GM23338 (cell line): ENCODE measurements at regions not wholly inside any gene's neighbourhood (a gene's known extent, or its start where the extent isn't known, plus 50 kb on each side); places are given as distances from the start of the nearest gene placed in this dataset.

Source experiments
- ATAC-seq: fragments of 200-7000 bp; cut with Tn5 transposase; 3 replicates; pipeline ENCODE4 v1.9.1; 2020
- DNase-seq: peaks from one replicate; pipeline ENCODE4 v3.0.0-alpha.2; 2015; ENCODE audit warnings: low spot score
- H2AFZ ChIP-seq: fragments of 200-600 bp; sonication (generic); 2 replicates; pipeline ENCODE4 v1.8.0; 2016; ENCODE audit warnings: antibody characterized with exemption, mild to moderate bottlenecking, moderate library complexity
- H3F3A ChIP-seq: fragments of 200-600 bp; sonication (generic); replicated peaks from 2 replicates; pipeline ENCODE4 v1.8.0; 2017; ENCODE audit warnings: antibody characterized with exemption, mixed run types, low read depth
- H3K27ac ChIP-seq: fragments of 200-600 bp; sonication (generic); 2 replicates; pipeline ENCODE4 v1.6.1; 2016; ENCODE audit warnings: low read depth
- H3K27me3 ChIP-seq: fragments of 200-600 bp; sonication (generic); 2 replicates; pipeline ENCODE4 v1.8.0; 2016; ENCODE audit warnings: mild to moderate bottlenecking, mixed run types, moderate library complexity; ENCODE audit not compliant: insufficient read depth
- H3K36me3 ChIP-seq: fragments of 200-600 bp; sonication (generic); 2 replicates; pipeline ENCODE4 v1.8.0; 2016; ENCODE audit warnings: mild to moderate bottlenecking; ENCODE audit not compliant: insufficient read depth
- H3K4me1 ChIP-seq: fragments of 200-600 bp; sonication (generic); 2 replicates; pipeline ENCODE4 v1.8.0; 2016; ENCODE audit warnings: mild to moderate bottlenecking, moderate library complexity; ENCODE audit not compliant: insufficient read depth
- H3K4me2 ChIP-seq: fragments of 200-600 bp; sonication (generic); 2 replicates; pipeline ENCODE4 v1.7.1; 2017; ENCODE audit warnings: mixed run types
- H3K4me3 ChIP-seq: fragments of 200-600 bp; sonication (generic); 2 replicates; pipeline ENCODE4 v1.6.1; 2016; ENCODE audit warnings: mixed run types
- H3K79me2 ChIP-seq: fragments of 200-600 bp; sonication (generic); replicated peaks from 2 replicates; pipeline ENCODE4 v1.8.0; 2017; ENCODE audit warnings: mild to moderate bottlenecking; ENCODE audit not compliant: insufficient read depth
- H3K9me2 ChIP-seq: fragments of 200-600 bp; sonication (generic); 2 replicates; pipeline ENCODE4 v1.8.0; 2017; ENCODE audit not compliant: insufficient read depth
- H4K20me1 ChIP-seq: fragments of 200-600 bp; sonication (generic); replicated peaks from 2 replicates; pipeline ENCODE4 v1.8.0; 2017; ENCODE audit warnings: mild to moderate bottlenecking; ENCODE audit not compliant: insufficient read depth
- H3K27ac Mint-ChIP-seq: 2 replicates; pipeline ENCODE4 v1.8.0; 2020; ENCODE audit warnings: inconsistent platforms, mild to moderate bottlenecking, moderate library complexity, mixed read lengths
- H3K27me3 Mint-ChIP-seq: 3 replicates; pipeline ENCODE4 v1.8.0; 2022; ENCODE audit warnings: low read depth, mild to moderate bottlenecking, moderate library complexity, mixed read lengths, inconsistent platforms; ENCODE audit not compliant: insufficient read depth, poor library complexity
- H3K36me3 Mint-ChIP-seq: 3 replicates; pipeline ENCODE4 v1.8.0; 2021; ENCODE audit warnings: low read depth, mild to moderate bottlenecking, inconsistent platforms, moderate library complexity, mixed read lengths
- H3K4me1 Mint-ChIP-seq: 3 replicates; pipeline ENCODE4 v1.8.0; 2020; ENCODE audit warnings: mild to moderate bottlenecking, inconsistent platforms, mixed read lengths
- H3K4me3 Mint-ChIP-seq: 3 replicates; pipeline ENCODE4 v1.8.0; 2021; ENCODE audit warnings: moderate library complexity, mild to moderate bottlenecking, inconsistent platforms, mixed read lengths
- H3K9me3 Mint-ChIP-seq: 3 replicates; pipeline ENCODE4 v1.8.0; 2020; ENCODE audit warnings: moderate library complexity, mild to moderate bottlenecking, inconsistent platforms, mixed read lengths
- CTCF ChIP-seq, 2 experiments: fragments of 200-600 bp in 1 of 2; sonication (generic) in 1 of 2; conservative IDR thresholded peaks; 2 replicates each; pipeline versions ENCODE4 v1.5.1 to v1.6.1; 2016 to 2017; ENCODE audit warnings: antibody characterized with exemption in 2 of 2, low read depth in 2 of 2, mild to moderate bottlenecking in 2 of 2, moderate library complexity in 1 of 2
- ETS1 ChIP-seq: IDR thresholded peaks from 2 replicates; pipeline ENCODE4 v1.6.1; 2016; ENCODE audit warnings: antibody characterized with exemption
- EZH2phosphoT487 ChIP-seq: fragments of 200-600 bp; sonication (generic); IDR thresholded peaks from one replicate; pipeline ENCODE4 v1.8.1; 2018; ENCODE audit warnings: antibody characterized with exemption; ENCODE audit not compliant: unreplicated experiment
- JUNB ChIP-seq: IDR thresholded peaks from one replicate; pipeline ENCODE4 v1.6.1; 2016; ENCODE audit warnings: antibody characterized with exemption; ENCODE audit not compliant: unreplicated experiment
- NANOG ChIP-seq: IDR thresholded peaks from 2 replicates; pipeline ENCODE4 v1.6.1; 2016; ENCODE audit warnings: antibody characterized with exemption, borderline replicate concordance
- POLR2AphosphoS5 ChIP-seq: IDR thresholded peaks from 2 replicates; pipeline ENCODE4 v1.6.1; 2016; ENCODE audit warnings: antibody characterized with exemption, low read depth
- ZNF462 ChIP-seq: fragments of 250-450 bp; sonication (Bioruptor Pico); IDR thresholded peaks from 2 replicates; pipeline ENCODE4 v1.5.0; 2020; ENCODE audit warnings: mild to moderate bottlenecking, moderate library complexity

- TF ChIP-seq ZNF462, result no peak
- TF ChIP-seq EZH2phosphoT487, result no peak
Observed at GRCh38 chr12:58671196-58671595, 249.1 kb downstream of the LRIG3 start (continued).

- Mint-ChIP-seq H3K27ac (no peak overlapping the region), H3K4me1 (peaks cover 11% of the 10 kb centered on the region; the same call in 2 of the 3 replicates), H3K4me3 (no peak overlapping the region), H3K36me3 (peaks cover 1% of the 10 kb centered on the region; the same call in 2 of the 3 replicates), H3K27me3 (no peaks in the 10 kb centered on the region), H3K9me3 (peaks cover 1% of the 10 kb centered on the region; the same call in 2 of the 3 replicates)
- Histone ChIP-seq H3K27ac (no peak overlapping the region), H3K4me3 (no peak overlapping the region), H3K4me1 (peaks cover 14% of the 10 kb centered on the region), H3K27me3 (no peaks in the 10 kb centered on the region), H3K79me2 (no peaks in the 10 kb centered on the region), H3F3A (no peaks in the 10 kb centered on the region), H2AFZ (no peak overlapping the region), H3K9me2 (0 out of 2 replicates have a peak, but pooled peaks cover 7% of the 10 kb centered on the region), H4K20me1 (no peaks in the 10 kb centered on the region), H3K36me3 (no peaks in the 10 kb centered on the region), H3K4me2 (no peak overlapping the region)
- DNase-seq (no peak), ATAC-seq (no peak)
- TF ChIP-seq JUNB (no peak), NANOG (no peak), POLR2AphosphoS5 (no peak), ETS1 (no peak), EZH2phosphoT487 (no peak), CTCF (conservative IDR thresholded peaks at IDR 0.05; ENCODE audit: low read depth in 2 of 2) (no peak), ZNF462 (no peak)
Observed at GRCh38 chr12:58673021-58673420, 247.3 kb downstream of the LRIG3 start.
